Panc1 (cell line): ENCODE measurements at regions not wholly inside any gene's neighbourhood (a gene's known extent, or its start where the extent isn't known, plus 50 kb on each side); places are given as distances from the start of the nearest gene placed in this dataset.

Experiments used
- POLR2AphosphoS5 ChIP-seq: IDR thresholded peaks from 2 replicates; pipeline ENCODE4 v1.6.1; 2012; ENCODE audit warnings: mild to moderate bottlenecking, low read depth, low read length, moderate library complexity
- TF ChIP-seq, protein P1 (sequence below): fragments of 450-650 bp; IDR thresholded peaks from 2 replicates; pipeline ENCODE4 v1.5.1; 2017; ENCODE audit warnings: mild to moderate bottlenecking

- no peak for TF ChIP-seq POLR2AphosphoS5
- TF ChIP-seq, protein P1, sequence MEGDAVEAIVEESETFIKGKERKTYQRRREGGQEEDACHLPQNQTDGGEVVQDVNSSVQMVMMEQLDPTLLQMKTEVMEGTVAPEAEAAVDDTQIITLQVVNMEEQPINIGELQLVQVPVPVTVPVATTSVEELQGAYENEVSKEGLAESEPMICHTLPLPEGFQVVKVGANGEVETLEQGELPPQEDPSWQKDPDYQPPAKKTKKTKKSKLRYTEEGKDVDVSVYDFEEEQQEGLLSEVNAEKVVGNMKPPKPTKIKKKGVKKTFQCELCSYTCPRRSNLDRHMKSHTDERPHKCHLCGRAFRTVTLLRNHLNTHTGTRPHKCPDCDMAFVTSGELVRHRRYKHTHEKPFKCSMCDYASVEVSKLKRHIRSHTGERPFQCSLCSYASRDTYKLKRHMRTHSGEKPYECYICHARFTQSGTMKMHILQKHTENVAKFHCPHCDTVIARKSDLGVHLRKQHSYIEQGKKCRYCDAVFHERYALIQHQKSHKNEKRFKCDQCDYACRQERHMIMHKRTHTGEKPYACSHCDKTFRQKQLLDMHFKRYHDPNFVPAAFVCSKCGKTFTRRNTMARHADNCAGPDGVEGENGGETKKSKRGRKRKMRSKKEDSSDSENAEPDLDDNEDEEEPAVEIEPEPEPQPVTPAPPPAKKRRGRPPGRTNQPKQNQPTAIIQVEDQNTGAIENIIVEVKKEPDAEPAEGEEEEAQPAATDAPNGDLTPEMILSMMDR, result no peak
Observed at GRCh38 chr20:23269954-23270353, 80.6 kb upstream of the NXT1 start.
